NCI-H146 treated with DMSO at 0.1 percent for 48 hours (cell line): ENCODE measurements at regions not wholly inside any gene's neighbourhood (a gene's known extent, or its start where the extent isn't known, plus 50 kb on each side); places are given as distances from the start of the nearest gene placed in this dataset.

Source experiments
- DNase-seq: peaks from one replicate; lab custom pipeline; 2025; ENCODE audit not compliant: unreplicated experiment; lab: John Stamatoyannopoulos, UW

DNA sequence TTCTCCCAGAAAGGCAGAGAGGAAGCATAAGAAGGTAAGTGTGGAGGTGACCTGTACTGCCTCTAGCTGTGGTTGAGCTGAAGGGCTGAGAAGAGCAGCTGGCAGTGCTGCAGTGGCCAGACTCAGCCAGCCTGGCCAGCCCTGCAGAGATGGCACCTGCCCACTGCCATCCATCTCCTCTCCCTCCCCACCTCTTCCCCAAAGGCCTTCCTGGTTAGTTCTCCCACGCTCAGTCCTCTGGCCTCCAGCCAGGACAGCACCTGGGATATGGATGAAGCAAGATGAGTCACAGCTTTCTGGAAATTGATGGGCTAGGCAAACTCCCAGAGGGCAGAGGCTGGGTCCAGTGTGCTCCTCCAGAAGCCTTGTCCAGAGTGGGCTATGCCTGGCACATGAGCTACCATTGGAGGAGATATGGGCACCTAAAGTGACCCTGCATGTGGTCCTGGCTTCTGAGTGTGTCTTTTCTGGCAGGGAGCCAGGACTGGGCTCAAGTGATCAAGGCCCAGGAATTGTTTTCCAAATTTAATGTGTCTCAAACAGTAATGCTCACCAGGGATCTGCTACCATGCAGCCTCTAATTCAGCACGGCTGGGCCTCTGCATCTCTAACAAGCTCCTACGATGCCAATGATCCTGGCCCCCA lies 81.0 kb upstream of the CACUL1 start:
- peak; percentile 6 for DNase-seq

GRCh38 chr10:118838364-118838763 lies 83.6 kb upstream of the CACUL1 start:
- no peak for DNase-seq

DNA sequence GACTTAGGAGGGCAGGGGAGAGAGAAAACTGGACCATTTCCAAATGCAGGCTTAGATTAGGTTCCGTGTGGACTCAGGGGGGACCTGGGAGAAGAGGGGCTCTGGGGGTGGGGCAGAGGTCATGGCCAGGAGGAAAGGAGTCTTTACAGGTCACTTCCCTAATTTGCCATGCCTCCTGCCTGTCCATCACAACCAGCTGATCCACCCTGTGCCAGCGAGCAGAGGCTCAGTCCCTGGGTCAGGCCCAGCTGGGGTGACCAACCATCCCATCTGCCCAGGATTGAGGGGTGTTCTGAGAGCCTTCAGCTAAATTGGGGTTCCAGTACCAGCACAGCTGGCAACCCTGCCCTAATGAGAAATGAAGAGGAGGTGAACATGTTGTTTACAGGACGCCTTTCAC lies 84.6 kb upstream of the CACUL1 start:
- no peak for DNase-seq

GRCh38 chr10:118840071-118840775 lies 85.5 kb upstream of the CACUL1 start:
- no peak for DNase-seq

GRCh38 chr10:118840776-118841468 lies 86.2 kb upstream of the CACUL1 start:
- DNase-seq, result no peak

- DNase-seq, result no peak
These were observed 87.3 kb upstream of the CACUL1 start for GRCh38 chr10:118841881-118842605.

GRCh38 chr10:118842843-118843624 lies 88.3 kb upstream of the CACUL1 start:
- no peak for DNase-seq

- no peak for DNase-seq
These were observed 89.0 kb upstream of the CACUL1 start for GRCh38 chr10:118843647-118844265.

GRCh38 chr10:118844731-118845521 lies 90.2 kb upstream of the CACUL1 start:
- DNase-seq, result no peak

GRCh38 chr10:118845776-118846175 lies 91.0 kb upstream of the CACUL1 start:
- DNase-seq, result no peak

- DNase-seq, result peak; percentile 7
These were observed 95.8 kb upstream of the CACUL1 start for GRCh38 chr10:118850418-118851061.

- no peak for DNase-seq
These were observed 96.6 kb upstream of the CACUL1 start for GRCh38 chr10:118851062-118852035.

DNA sequence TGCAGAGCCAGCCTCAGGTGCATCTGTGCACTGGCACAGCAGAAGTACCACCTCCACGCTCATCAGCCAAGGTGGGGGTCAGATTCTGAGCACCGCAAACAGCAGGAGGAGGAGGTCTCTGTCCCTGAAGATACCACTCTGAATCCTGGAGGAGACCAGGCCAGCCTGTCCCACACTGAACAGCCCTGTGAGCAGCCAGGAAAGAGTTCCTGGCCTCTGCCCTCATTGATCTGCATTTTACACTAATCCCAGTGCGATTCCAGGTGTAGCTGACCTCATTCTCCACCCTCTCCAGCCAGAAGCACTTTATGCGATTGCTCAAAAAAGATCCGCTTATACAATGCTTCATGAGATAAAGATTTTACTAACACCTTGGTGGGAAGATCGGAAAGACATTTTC lies 99.1 kb upstream of the CACUL1 start:
- no peak for DNase-seq

- no peak for DNase-seq
These were observed 101.3 kb upstream of the CACUL1 start for GRCh38 chr10:118856106-118856505.

DNA sequence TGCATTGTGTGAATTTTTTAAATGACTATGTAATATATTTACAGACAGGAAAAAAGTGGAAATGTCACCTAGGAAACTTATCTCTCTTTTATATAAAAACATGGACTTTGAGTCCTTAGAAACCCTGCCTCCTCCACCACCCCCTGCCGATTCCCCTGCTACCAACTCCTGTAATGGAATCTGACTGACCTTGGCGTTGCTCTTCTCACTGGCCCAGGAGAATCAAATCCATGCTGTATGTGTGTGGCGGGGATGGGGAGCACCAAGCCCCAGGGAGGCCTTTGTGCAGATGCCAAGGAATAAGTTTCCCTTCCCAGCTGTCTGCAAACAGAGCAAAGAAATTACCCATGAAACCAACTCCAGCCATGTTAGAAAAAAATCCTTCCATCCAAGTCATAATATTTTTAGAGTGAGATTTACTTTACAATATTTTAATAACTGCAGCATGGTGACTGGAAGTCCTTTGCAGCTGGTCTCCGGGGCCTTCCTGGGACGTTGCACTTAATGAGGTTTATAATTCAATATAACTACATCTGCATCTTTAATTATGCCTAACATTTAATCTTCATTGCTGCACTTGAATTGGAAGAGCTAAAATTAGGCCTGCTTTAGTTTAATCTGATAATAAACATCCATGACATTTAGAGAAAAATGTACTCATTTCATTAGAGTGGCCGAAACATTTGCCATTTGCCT lies 111.4 kb upstream of the CACUL1 start:
- DNase-seq, result no peak

DNA sequence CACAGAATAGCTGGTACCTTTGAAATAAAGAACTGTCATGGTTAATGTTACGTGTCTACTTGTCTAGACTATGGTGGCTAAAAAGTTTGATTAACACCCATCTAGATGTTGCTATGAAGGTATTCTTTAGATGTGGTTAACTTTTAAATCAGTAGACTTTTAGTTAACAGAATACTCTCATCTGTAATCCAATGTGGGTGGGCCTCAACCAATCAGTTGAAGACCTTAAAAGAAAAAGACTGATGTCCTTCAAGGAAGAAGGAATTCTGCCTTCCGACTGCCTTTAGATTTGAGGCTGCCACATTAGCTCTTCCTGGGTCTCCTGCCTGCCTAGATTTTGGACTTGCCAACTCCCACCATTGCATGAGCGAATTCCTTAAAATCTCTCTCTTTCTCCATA lies 113.0 kb upstream of the CACUL1 start:
- no peak for DNase-seq

GRCh38 chr10:118868589-118868988 lies 113.8 kb upstream of the CACUL1 start:
- no peak for DNase-seq
